Epidermal melanocyte (primary cell): ENCODE measurements at regions not wholly inside any gene's neighbourhood (a gene's known extent, or its start where the extent isn't known, plus 50 kb on each side); places are given as distances from the start of the nearest gene placed in this dataset.
"Not testable (repeated sequence)": the region's sequence is repeated elsewhere in the genome, so short reads cannot be mapped to it uniquely, and the experiment has no call there.

Experiments used
- DNase-seq: peaks from one replicate; pipeline ENCODE4 v3.0.0; 2011; ENCODE audit warnings: low spot score; ENCODE audit not compliant: insufficient read length

DNA sequence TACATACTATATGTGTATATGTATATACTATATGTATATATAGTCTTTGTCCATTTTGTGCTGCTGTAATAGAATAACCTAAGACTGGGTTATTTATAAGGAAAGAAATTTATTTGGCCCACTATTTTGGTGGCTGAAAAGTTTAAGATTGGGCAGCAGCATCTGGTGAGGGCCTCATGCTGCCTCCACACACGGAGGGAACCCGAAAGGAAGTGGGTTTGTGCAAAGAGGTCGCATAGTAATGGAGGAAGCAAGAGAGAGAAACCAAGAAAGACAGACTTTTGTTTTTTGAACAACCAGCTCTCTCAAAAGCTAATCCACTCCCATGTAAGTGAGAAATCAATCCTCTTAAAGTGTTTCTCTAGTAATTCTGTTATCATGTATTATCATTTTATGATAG is 1147.3 kb downstream of the NCAM2 start:
- no peak for DNase-seq

- DNase-seq = no peak
These were observed 1156.5 kb downstream of the NCAM2 start for GRCh38 chr21:22154579-22155274.

GRCh38 chr21:22164912-22165311 is 1166.7 kb downstream of the NCAM2 start:
- DNase-seq = no peak

- no peak for DNase-seq
These were observed 1176.5 kb downstream of the NCAM2 start for GRCh38 chr21:22174746-22175145.

DNA sequence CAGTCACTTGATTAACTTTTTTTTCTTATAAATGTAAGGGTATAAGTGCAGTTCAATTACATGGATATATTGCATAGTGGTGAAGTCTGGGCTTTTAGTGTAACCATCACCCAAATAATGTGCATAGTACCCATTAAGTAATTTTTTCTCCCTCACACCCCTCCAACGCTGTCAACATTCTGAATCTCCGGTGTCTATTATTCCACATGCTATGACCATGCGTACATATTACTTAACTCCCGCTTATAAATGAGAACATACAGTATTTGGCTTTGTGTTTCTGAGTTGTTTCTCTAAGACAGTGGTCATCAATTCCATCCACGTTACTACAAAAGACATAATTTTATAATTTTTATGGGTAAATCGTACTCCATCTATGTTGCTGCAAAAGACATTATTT is 1191.1 kb downstream of the NCAM2 start:
- no peak for DNase-seq

DNA sequence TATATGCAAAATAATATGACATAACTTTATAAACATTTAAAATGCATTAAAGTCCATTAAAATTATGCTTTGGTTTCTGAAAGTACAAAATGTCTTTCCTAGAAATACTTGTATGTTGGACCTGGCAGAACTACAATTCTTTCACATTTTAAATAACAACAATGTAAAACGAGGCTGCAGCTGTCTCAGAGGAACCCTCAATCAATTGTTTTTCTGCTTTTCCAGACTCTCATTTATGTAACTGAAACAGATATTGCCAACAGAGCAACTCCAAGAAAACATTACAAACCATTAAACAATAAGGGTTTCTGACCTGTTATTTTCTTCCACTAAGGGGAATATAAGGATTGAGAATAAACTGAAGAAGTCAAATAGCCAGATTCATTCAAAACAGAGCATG is 1193.4 kb downstream of the NCAM2 start:
- no peak for DNase-seq

DNA sequence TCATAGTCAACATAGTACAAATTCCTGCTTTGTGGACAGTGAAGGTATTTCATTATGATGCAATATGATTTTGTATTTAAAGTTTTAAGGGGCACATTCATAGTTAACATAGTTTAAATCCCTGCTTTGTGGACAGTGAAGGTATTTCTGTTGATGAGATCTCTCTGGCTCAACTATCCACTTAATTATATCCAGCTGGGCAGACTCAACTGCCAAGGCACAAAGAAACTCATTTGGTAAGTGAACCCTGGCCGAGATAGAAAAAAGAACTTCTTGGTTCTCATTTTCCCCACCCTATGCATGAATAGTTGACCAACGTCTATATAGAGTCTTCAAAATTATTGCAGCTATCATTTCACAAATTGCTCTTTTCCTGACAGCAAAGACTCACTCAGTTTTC is 1194.6 kb downstream of the NCAM2 start:
- no peak for DNase-seq

DNA sequence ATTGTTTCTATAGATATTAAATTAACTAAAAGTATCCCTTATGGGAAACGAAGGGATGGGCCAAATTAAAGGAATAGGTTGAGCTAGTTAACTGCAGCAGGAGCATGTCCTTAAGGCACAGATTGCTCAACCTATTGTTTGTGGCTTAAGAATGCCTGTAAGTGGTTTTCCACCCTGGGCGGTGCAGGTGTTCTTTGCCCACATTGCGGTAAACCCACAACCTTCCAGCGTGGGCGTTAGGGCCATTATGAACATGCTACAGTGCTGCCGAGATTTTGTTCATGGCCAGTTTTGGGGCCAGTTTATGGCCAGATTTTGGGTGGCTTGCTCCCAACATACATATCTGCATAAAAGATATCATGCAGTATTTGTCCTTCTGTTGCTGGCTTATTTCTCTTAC is 1196.8 kb downstream of the NCAM2 start:
- DNase-seq = not testable (repeated sequence)

DNA sequence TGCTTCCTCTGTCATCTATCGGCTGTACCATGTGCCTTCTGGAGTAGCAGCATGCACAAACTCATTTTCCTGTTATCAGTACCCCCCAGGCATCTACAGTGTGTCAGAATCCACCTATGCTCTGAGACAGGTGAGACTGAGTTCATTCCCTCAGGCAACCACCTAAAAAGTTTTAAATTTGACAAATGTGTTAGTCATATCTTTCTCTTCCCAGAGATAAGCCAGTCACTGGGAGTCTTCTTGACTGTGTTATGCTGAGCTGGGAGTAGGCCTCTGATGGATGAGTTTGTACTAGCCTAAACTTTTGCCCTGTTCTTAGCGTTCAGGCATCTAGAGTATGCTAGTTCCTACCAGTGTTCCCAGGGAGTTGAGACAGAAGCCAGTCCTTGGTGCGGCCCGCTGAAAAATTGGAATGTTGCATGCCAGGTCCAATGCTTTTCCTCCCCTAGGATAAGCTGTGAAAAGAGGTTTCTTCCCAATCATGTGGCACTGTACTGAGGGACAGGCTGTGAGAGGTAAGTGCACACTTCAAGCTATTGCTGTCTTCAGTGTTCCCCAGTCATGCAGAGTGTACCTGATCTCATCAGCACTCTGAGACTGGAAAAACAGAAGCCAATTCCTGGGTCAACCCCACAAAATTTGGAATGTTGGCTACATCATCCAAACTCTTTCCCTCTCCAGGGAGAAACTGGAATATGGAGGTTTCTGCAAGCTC is 1202.3 kb downstream of the NCAM2 start:
- no peak for DNase-seq

DNA sequence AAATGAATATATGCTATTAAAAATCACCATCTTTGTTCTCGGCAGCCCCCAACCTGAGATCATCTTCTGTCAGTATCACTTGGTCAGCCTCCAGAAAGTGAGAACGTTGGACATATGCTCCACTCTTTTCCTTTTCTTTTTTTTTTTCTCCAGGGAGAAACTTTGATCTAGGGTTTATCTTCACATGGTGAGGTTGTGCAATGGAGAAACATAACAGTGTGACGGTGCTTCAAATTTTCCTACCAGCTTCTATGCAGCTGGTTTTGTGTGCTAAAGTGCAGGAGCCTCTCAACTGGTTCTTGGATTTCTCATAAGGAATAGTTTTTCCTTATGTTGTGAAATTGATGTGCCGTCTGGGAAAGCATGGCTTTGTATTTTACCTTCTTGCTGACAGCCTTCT is 1202.9 kb downstream of the NCAM2 start:
- DNase-seq = no peak

- DNase-seq = no peak
These were observed 1203.5 kb downstream of the NCAM2 start for GRCh38 chr21:22201669-22202068.

DNA sequence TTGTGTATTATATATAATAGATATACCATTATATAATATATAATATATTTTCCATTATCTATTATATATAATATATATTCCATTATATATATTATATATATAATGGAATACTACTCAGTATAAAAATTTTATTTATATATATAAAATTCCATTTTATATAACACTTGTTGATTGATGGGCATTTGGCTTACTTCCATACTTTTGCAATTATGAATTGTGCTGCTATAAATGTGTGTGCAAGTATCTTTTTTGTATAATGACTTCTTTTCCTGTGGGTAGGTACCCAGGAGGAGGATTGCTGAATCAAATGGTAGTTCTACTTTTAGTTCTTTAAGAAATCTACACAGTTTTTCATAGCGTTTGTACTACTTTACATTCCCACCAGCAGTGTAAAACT is 1211.1 kb downstream of the NCAM2 start:
- no peak for DNase-seq

DNA sequence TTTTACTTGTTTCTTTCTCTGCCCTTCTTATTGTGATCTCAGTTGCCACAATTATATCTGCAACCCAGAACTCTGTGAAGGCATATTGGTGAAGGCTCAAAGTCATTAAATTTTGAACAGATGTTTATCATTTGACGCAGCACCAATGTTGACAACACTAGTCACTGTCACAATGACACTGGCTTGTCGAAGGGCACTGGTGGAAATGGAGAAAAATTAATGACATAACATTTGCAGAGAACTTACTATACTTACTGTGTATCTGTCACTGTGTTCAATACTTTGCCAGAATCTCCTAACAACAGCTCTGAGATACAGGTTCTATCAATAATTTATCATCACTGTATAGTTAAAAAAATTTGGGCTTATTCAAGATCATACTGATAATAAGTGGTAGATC is 1213.7 kb downstream of the NCAM2 start:
- DNase-seq = no peak

DNA sequence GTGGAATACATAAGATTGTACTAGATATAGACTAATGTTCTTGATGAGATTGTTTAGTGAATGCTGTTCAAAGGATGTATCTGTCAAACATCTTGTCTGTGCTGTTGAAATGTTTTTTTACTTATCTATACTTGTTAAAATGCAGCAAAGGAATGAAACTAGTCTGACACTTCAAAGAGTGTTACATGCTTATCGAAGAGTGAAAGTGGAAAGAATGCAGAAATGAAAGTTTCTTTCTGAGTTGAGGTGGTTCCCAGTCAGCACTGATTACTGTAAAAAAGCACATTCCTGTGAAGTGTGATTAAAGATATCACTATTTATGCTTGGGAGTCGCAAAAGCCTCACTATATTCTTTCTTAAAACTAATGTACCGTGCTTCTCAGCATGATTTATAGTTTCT is 1225.2 kb downstream of the NCAM2 start:
- no peak for DNase-seq

DNA sequence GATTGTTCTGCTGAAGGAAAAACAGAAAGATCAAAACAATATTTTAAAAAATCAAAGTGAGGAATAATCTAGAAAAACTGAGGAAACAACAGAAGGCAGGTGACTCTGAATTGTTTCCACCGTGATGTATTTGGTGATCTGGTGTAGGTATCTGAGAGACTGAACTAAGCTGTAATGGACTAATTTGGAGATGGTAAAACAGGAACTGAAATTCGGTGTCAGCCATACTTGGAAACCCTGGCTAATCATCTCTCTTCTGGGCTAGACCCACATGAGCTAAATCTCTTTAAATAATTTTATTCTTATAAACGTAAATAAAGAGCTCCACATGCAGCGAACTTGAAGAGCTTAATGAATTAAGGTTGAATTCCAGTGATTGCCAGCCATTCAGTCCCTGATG is 1226.1 kb downstream of the NCAM2 start:
- no peak for DNase-seq

- no peak for DNase-seq
These were observed 1227.1 kb downstream of the NCAM2 start for GRCh38 chr21:22225299-22225698.

- DNase-seq = no peak
These were observed 1232.8 kb downstream of the NCAM2 start for GRCh38 chr21:22231013-22231412.

- no peak for DNase-seq
These were observed 1237.8 kb downstream of the NCAM2 start for GRCh38 chr21:22235866-22236590.

GRCh38 chr21:22244516-22244915 is 1246.3 kb downstream of the NCAM2 start:
- DNase-seq = no peak

GRCh38 chr21:22250355-22250754 is 1252.1 kb downstream of the NCAM2 start:
- no peak for DNase-seq

GRCh38 chr21:22253761-22254160 is 1255.6 kb downstream of the NCAM2 start:
- no peak for DNase-seq

- DNase-seq = no peak
These were observed 1260.6 kb downstream of the NCAM2 start for GRCh38 chr21:22258821-22259220.

- no peak for DNase-seq
These were observed 1262.1 kb downstream of the NCAM2 start for GRCh38 chr21:22260274-22260673.
